Common myeloid progenitor, CD34-positive (primary cell): ENCODE measurements at regions not wholly inside any gene's neighbourhood (a gene's known extent, or its start where the extent isn't known, plus 50 kb on each side); places are given as distances from the start of the nearest gene placed in this dataset.

Source experiments
- CTCF ChIA-PET: fragments of 350-600 bp; sonication (Branson Sonifier 250); formaldehyde crosslinking; loops from one replicate; lab custom pipeline; 2021; ENCODE audit warnings: antibody characterized with exemption; lab: Charles Lee
- POLR2A ChIA-PET: fragments of 350-600 bp; sonication (Branson Sonifier 250); formaldehyde crosslinking; loops from one replicate; lab custom pipeline; 2021; ENCODE audit warnings: antibody characterized with exemption; lab: Charles Lee
- DNase-seq, 3 donors: peaks; one replicate each; pipeline versions ENCODE4 v3.0.0 to v3.0.0-alpha.2; 2013
- H3K27ac ChIP-seq, 2 experiments: 1 replicate in 1 of 2; 2 replicates in 1 of 2; pipeline ENCODE4 v1.7.0; 2013; ENCODE audit warnings: inconsistent platforms in 2 of 2, low read length in 2 of 2, mild to moderate bottlenecking in 2 of 2, low read depth in 1 of 2, moderate library complexity in 1 of 2; ENCODE audit not compliant: severe bottlenecking in 2 of 2, insufficient read depth in 1 of 2, poor library complexity in 1 of 2
- H3K27me3 ChIP-seq, 5 experiments: replicated peaks in 2 of 5; 1 replicate in 3 of 5; 2 replicates in 2 of 5; pipeline versions ENCODE4 v1.6.1 to v1.7.0; 2013; ENCODE audit warnings: low read length in 4 of 5, mild to moderate bottlenecking in 2 of 5, moderate library complexity in 2 of 5, inconsistent platforms in 1 of 5; ENCODE audit not compliant: insufficient read depth in 5 of 5, control insufficient read depth in 4 of 5
- H3K36me3 ChIP-seq, 4 experiments: 1 replicate in 2 of 4; 2 replicates in 2 of 4; pipeline versions ENCODE4 v1.6.1 to v1.7.0; 2013; ENCODE audit warnings: low read length in 3 of 4, control low read depth in 1 of 4, mild to moderate bottlenecking in 1 of 4; ENCODE audit not compliant: control insufficient read depth in 4 of 4, insufficient read depth in 4 of 4
- H3K4me1 ChIP-seq, 4 experiments: 1 replicate in 3 of 4; 2 replicates in 1 of 4; pipeline versions ENCODE4 v1.6.1 to v1.7.1; 2013; ENCODE audit warnings: low read length in 3 of 4, mild to moderate bottlenecking in 3 of 4, control low read depth in 1 of 4, inconsistent platforms in 1 of 4, moderate library complexity in 1 of 4; ENCODE audit not compliant: control insufficient read depth in 4 of 4, insufficient read depth in 4 of 4; ENCODE audit errors: control extremely low read depth in 1 of 4
- H3K4me3 ChIP-seq, 7 experiments: 1 replicate in 4 of 7; 2 replicates in 3 of 7; pipeline versions ENCODE4 v1.5.1 to v1.7.0; 2013; ENCODE audit warnings: mild to moderate bottlenecking in 7 of 7, low read length in 6 of 7, moderate library complexity in 6 of 7, inconsistent platforms in 2 of 7, low read depth in 2 of 7, control low read depth in 1 of 7; ENCODE audit not compliant: insufficient read depth in 4 of 7, control insufficient read depth in 1 of 7; ENCODE audit errors: extremely low read depth in 1 of 7
- H3K9me3 ChIP-seq, 5 experiments: 1 replicate in 4 of 5; 2 replicates in 1 of 5; pipeline versions ENCODE4 v1.6.1 to v1.7.1; 2013; ENCODE audit warnings: low read length in 4 of 5, mild to moderate bottlenecking in 2 of 5, inconsistent platforms in 1 of 5, low read depth in 1 of 5, moderate library complexity in 1 of 5; ENCODE audit not compliant: control insufficient read depth in 4 of 5, insufficient read depth in 2 of 5; ENCODE audit errors: control extremely low read depth in 1 of 5
- WGBS: methylation state at CpG from one replicate; pipeline ENCODE4 v1.1.5; 2013; ENCODE audit not compliant: insufficient coverage; 5-methylcytosine and 5-hydroxymethylcytosine counted together

DNA sequence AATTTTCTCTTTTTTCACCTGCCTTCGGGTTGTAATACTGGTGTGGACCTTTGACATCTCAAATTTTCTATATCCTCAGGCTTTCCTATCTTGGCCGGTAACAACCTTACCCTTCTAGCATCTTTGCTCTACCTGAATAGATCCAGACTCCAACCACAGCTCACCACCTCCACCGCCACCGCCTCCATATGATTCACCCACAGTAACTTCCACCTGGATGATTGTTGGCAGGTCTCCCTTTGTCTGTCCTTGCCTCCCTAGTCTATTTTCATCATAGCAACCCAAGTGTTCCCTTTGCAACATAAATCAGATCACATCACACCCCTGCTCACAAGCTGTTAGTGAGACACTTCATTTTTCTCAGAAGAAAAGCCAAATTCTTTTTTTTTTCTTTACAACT is 525.8 kb upstream of the POU3F2 start:
- WGBS = 89% methylated on average over 3 of the region's 4 CpGs
- H3K4me1 ChIP-seq = no peaks in the 10 kb centered on the region
- H3K27me3 ChIP-seq = no peaks in the 10 kb centered on the region
- POLR2A ChIA-PET = no interaction called here
- H3K36me3 ChIP-seq = no peaks in the 10 kb centered on the region
- H3K9me3 ChIP-seq = no peaks in the 10 kb centered on the region
- DNase-seq = no peak
- CTCF ChIA-PET = no interaction called here
- no peak overlapping the region for H3K27ac ChIP-seq
- no peak overlapping the region for H3K4me3 ChIP-seq

DNA sequence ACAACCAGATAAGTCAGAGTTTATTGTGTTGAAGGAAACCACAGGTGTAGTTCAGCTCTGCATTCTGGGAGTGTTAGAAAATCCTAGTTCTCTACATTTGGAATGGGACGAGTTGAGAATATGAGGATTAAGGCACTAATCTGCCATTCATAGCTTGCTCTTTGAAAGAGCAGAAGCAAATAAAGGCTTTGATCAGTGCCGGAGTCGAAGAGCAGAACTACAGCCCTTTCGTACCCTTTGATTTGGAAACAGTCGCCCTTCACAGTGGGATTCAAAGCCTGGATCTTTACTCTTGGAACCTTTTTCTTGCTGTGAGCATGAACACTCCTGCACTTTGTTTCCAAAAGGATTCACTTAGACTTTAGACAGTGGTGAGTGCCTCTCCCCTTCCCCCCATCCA is 523.9 kb upstream of the POU3F2 start:
- ChIA-PET CTCF (no interaction called here), POLR2A (no interaction called here)
- no peak overlapping the region for H3K27ac ChIP-seq
- no peaks in the 10 kb centered on the region for H3K4me1 ChIP-seq
- no peak overlapping the region for H3K4me3 ChIP-seq
- no peak for DNase-seq
- WGBS = 74% methylated on average over 5 of the region's 5 CpGs
- H3K27me3 ChIP-seq = no peaks in the 10 kb centered on the region
- H3K36me3 ChIP-seq = no peaks in the 10 kb centered on the region
- H3K9me3 ChIP-seq = no peaks in the 10 kb centered on the region

DNA sequence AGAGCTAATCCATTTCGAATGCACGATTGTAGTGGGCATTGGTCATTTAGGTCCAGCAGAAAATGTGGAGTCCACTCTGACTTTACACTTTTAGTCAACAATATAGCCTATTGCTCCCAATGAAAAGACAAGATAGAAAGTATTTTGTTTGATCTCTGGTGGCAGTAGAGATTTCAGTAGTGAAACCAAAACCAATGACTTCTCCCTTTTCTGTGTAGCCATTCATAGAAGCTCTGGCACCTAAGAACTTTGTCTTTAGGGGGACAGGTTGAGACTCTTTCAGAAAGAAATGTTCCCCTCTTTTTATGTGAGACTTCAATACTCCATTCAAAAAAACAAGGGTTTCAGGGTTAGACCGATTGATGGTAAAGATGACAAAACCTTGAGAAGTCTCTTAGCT is 510.8 kb upstream of the POU3F2 start:
- ChIA-PET CTCF (no interaction called here), POLR2A (no interaction called here)
- no peak for DNase-seq
- no peaks in the 10 kb centered on the region for H3K27me3 ChIP-seq
- no peaks in the 10 kb centered on the region for H3K4me1 ChIP-seq
- no peak overlapping the region for H3K4me3 ChIP-seq
- no peaks in the 10 kb centered on the region for H3K9me3 ChIP-seq
- H3K36me3 ChIP-seq = no peaks in the 10 kb centered on the region
- no CpG with 5 or more reads among the region's 3 CpGs for WGBS
- no peak overlapping the region for H3K27ac ChIP-seq

DNA sequence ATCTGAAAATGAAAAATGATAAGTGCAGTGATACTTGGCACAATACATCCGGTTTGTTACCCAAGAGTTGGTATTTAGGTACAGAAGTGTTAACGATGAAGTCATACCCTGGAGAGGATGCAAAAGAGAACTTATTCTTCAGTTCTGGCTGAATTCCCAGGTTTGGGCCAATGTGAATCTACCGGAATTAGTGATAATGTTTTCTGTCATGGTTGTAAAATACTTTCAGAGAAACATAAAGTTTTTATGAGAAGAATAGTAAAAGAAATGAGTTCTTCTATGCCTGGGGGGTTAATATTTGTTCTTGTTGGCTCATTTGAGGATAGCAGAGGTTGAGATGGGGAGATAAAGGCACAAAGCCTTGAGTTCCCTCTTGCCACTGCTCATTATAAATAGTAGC is 509.9 kb upstream of the POU3F2 start:
- H3K4me1 ChIP-seq = no peaks in the 10 kb centered on the region
- no peaks in the 10 kb centered on the region for H3K36me3 ChIP-seq
- no peak overlapping the region for H3K27ac ChIP-seq
- no peaks in the 10 kb centered on the region for H3K27me3 ChIP-seq
- 88% methylated on average over 3 of the region's 3 CpGs for WGBS
- no peak for DNase-seq
- H3K9me3 ChIP-seq = no peaks in the 10 kb centered on the region
- H3K4me3 ChIP-seq = no peak overlapping the region
- ChIA-PET POLR2A (no interaction called here), CTCF (no interaction called here)

DNA sequence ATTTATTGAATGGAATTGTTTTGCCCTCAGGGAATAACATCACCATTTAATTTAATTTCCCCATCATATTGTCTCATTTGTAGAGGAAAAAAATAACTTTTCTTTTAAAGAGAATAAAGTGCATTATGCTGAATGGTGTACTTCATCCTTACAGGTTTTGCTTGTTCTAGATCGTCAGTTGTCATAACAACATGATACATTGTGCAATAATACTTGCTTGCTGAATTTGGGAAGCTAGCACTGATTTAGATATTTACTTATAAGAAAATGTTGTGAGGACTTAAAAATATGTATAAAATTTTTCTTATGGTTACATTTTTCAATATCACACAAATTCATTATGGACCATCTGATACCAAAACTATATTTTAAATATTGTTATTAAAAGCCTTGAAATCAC is 509.0 kb upstream of the POU3F2 start:
- ChIA-PET POLR2A (no interaction called here), CTCF (interaction anchor here (1.6 kb wide), 1 partner anchor 12 kb away, joined by 3 read pairs; no protein-coding TSS in a partner anchor)
- DNase-seq = no peak
- H3K4me1 ChIP-seq = no peaks in the 10 kb centered on the region
- no peaks in the 10 kb centered on the region for H3K27me3 ChIP-seq
- H3K27ac ChIP-seq = no peak overlapping the region
- no peak overlapping the region for H3K4me3 ChIP-seq
- no peaks in the 10 kb centered on the region for H3K9me3 ChIP-seq
- WGBS = no CpG with 5 or more reads among the region's 1 CpG
- no peaks in the 10 kb centered on the region for H3K36me3 ChIP-seq

DNA sequence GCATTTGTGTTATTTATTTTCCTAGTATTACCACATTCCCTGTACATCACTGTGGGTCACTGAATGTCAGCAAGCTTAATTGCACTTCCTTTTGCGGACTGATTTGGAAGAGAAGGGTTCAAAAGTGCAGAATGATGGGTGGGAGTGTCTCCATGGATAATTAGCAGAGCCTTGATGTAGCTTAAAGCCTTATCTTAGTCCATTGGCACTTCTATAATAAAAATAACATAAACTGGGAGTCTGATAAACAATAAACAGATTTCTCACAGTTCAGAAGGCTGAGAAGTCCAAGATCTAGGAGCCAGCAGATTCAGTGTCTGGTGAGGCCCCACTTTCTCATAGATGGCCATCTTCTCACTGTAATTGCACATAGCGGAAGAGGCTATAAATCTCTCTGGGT is 501.1 kb upstream of the POU3F2 start:
- no peak overlapping the region for H3K27ac ChIP-seq
- H3K36me3 ChIP-seq = no peaks in the 10 kb centered on the region
- H3K9me3 ChIP-seq = no peaks in the 10 kb centered on the region
- no peaks in the 10 kb centered on the region for H3K4me1 ChIP-seq
- ChIA-PET CTCF (no interaction called here), POLR2A (no interaction called here)
- WGBS = 80% methylated on average over 1 of the region's 2 CpGs
- DNase-seq = no peak
- no peaks in the 10 kb centered on the region for H3K27me3 ChIP-seq
- no peak overlapping the region for H3K4me3 ChIP-seq

DNA sequence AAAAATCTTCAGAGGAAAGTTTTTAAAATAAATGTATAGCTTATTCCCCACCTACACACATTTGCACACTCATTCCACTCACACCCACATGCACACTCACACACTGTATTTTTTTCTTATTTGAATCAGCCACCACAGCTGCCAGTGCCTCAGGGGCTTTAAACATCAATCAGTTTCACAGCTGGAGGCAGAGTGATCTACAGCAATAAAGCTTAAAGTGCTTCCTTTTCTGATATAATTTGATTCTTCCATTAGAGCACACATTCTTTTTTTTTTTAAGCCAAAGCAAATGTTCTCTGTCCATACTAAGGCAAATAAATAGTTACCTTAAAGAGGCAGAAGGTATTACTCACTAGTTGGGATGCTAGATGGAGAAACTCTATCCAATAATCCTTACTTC is 498.8 kb upstream of the POU3F2 start:
- ChIA-PET CTCF (interaction anchor here (0.6 kb wide), 1 partner anchor 808 kb away, joined by 3 read pairs; no protein-coding TSS in a partner anchor), POLR2A (no interaction called here)
- DNase-seq = no peak
- Histone ChIP-seq H3K27me3 (no peaks in the 10 kb centered on the region), H3K9me3 (no peaks in the 10 kb centered on the region), H3K27ac (no peak overlapping the region), H3K4me1 (no peaks in the 10 kb centered on the region), H3K36me3 (no peaks in the 10 kb centered on the region), H3K4me3 (no peak overlapping the region)
